ENCODE measurements at regions not wholly inside any gene's neighbourhood (a gene's known extent, or its start where the extent isn't known, plus 50 kb on each side); places are given as distances from the start of the nearest gene placed in this dataset.

GRCh38 chr13:108121406-108121805 is 93.9 kb downstream of the LIG4 start:
- no peaks in the 10 kb centered on the region for H3K27me3 ChIP-seq (ENCODE audit: insufficient read depth, low read depth, low read length)
- H3F3A ChIP-seq (ENCODE audit: insufficient read depth, low read length, poor library complexity, severe bottlenecking): no peaks in the 10 kb centered on the region
- H3K9me2 ChIP-seq (ENCODE audit: insufficient read depth, low read length): no peaks in the 10 kb centered on the region
- H3K9me3 ChIP-seq (ENCODE audit: low read length): no peaks in the 10 kb centered on the region
- H3K9ac ChIP-seq (ENCODE audit: low read length): no peak overlapping the region
- no peak overlapping the region for H3K27ac ChIP-seq (ENCODE audit: low read length)
- no peaks in the 10 kb centered on the region for H3K36me3 ChIP-seq (ENCODE audit: insufficient read depth, low read length)
- H3K4me2 ChIP-seq (ENCODE audit: low read length): no peak overlapping the region
- no peaks in the 10 kb centered on the region for H4K20me1 ChIP-seq (ENCODE audit: insufficient read depth)
- H3K79me2 ChIP-seq (replicated peaks; ENCODE audit: insufficient read depth, low read length): no peaks in the 10 kb centered on the region
- H2AFZ ChIP-seq (ENCODE audit: low read depth, low read length): no peak overlapping the region
- TF ChIP-seq TAF1 (IDR thresholded peaks at IDR 0.05; ENCODE audit: low read depth): no peak
- TF ChIP-seq SMC3 (conservative IDR thresholded peaks at IDR 0.05; ENCODE audit: poor library complexity): no peak
- TF ChIP-seq RAD21 (conservative IDR thresholded peaks at IDR 0.05): no peak
- TF ChIP-seq POLR2AphosphoS5 (IDR thresholded peaks at IDR 0.05): no peak
- no peak for TF ChIP-seq REST (IDR thresholded peaks at IDR 0.05; ENCODE audit: borderline replicate concordance)
- no peak for TF ChIP-seq EP300 (conservative IDR thresholded peaks at IDR 0.05; ENCODE audit: poor library complexity, severe bottlenecking)
- no peak for TF ChIP-seq MXI1 (conservative IDR thresholded peaks at IDR 0.05; ENCODE audit: poor library complexity, severe bottlenecking)
- no peak overlapping the region for H3K4me3 ChIP-seq (ENCODE audit: low read length)

- TF ChIP-seq MXI1 (conservative IDR thresholded peaks at IDR 0.05; ENCODE audit: poor library complexity, severe bottlenecking) (no peak), EP300 (conservative IDR thresholded peaks at IDR 0.05; ENCODE audit: poor library complexity, severe bottlenecking) (no peak), RAD21 (conservative IDR thresholded peaks at IDR 0.05) (no peak), REST (IDR thresholded peaks at IDR 0.05; ENCODE audit: borderline replicate concordance) (no peak), TAF1 (IDR thresholded peaks at IDR 0.05; ENCODE audit: low read depth) (no peak), SMC3 (conservative IDR thresholded peaks at IDR 0.05; ENCODE audit: poor library complexity) (no peak), EZH2 (IDR thresholded peaks at IDR 0.05; ENCODE audit: borderline replicate concordance, insufficient read depth, low read length, poor library complexity, severe bottlenecking) (no peak), CTCF (IDR thresholded peaks at IDR 0.05; ENCODE audit: poor library complexity, severe bottlenecking) (no peak), POLR2AphosphoS5 (IDR thresholded peaks at IDR 0.05) (no peak)
- Histone ChIP-seq H3K36me3 (ENCODE audit: insufficient read depth, low read length) (no peaks in the 10 kb centered on the region), H4K20me1 (ENCODE audit: insufficient read depth) (no peaks in the 10 kb centered on the region), H3K27me3 (ENCODE audit: insufficient read depth, low read depth, low read length) (no peaks in the 10 kb centered on the region), H3K9ac (ENCODE audit: low read length) (no peak overlapping the region), H2AFZ (ENCODE audit: low read depth, low read length) (no peak overlapping the region), H3F3A (ENCODE audit: insufficient read depth, low read length, poor library complexity, severe bottlenecking) (no peaks in the 10 kb centered on the region), H3K27ac (ENCODE audit: low read length) (no peak overlapping the region), H3K9me3 (ENCODE audit: low read length) (no peaks in the 10 kb centered on the region), H3K4me3 (ENCODE audit: low read length) (no peak overlapping the region), H3K79me2 (replicated peaks; ENCODE audit: insufficient read depth, low read length) (no peaks in the 10 kb centered on the region), H3K4me2 (ENCODE audit: low read length) (no peak overlapping the region), H3K9me2 (ENCODE audit: insufficient read depth, low read length) (no peaks in the 10 kb centered on the region)
These were observed 94.5 kb downstream of the LIG4 start for GRCh38 chr13:108120856-108121255.

Data from neural cell (in vitro differentiated cells).